AG04449 (cell line): ENCODE measurements at regions not wholly inside any gene's neighbourhood (a gene's known extent, or its start where the extent isn't known, plus 50 kb on each side); places are given as distances from the start of the nearest gene placed in this dataset.
"Not testable (repeated sequence)": the region's sequence is repeated elsewhere in the genome, so short reads cannot be mapped to it uniquely, and the experiment has no call there.

ENCODE experiments used
- CTCF ChIA-PET: fragments of 350-600 bp; formaldehyde crosslinking; extraction: SDS; loops from one replicate; lab custom pipeline; 2021; ENCODE audit warnings: antibody characterized with exemption; lab: Yijun Ruan, JAX
- POLR2A ChIA-PET: fragments of 400-600, 350-600 bp; formaldehyde crosslinking; extraction: SDS; loops from one replicate; lab custom pipeline; 2020; ENCODE audit warnings: antibody characterized with exemption, inconsistent platforms; lab: Yijun Ruan, JAX
- DNase-seq: peaks from one replicate; pipeline ENCODE4 v3.0.0-alpha.2; 2010; ENCODE audit warnings: low read depth, low spot score
- H3K4me3 ChIP-seq: 2 replicates; pipeline ENCODE4 v1.5.1; 2011; ENCODE audit warnings: low read depth, mild to moderate bottlenecking, control low read depth, low read length
- TF ChIP-seq, protein P1 (sequence below): IDR thresholded peaks from one replicate; pipeline ENCODE4 v1.5.1; 2011; ENCODE audit warnings: mild to moderate bottlenecking, moderate library complexity, low read length, control low read depth, inconsistent platforms; ENCODE audit not compliant: insufficient read depth; ENCODE audit errors: missing control alignments

DNA sequence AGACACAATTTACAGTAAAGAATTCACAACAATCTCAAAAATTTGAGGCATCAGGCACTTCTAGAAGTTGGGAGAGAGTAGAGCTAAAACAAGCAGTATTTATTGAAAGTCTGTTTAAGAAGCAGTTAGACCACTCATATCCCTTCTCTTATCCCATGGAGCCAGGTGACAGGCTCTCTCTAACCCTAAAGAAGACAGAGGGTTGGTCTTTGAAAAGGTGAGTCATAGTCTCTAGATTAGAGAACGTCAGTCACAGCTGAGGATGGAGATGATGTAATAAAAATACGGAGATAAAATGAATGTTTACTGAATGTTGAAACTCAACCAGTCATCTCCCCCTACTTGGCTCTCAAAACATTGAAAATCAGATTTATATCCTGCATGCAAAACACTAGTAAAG lies 223.8 kb downstream of the CHIC2 start:
- no peak for DNase-seq
- TF ChIP-seq, protein P1, sequence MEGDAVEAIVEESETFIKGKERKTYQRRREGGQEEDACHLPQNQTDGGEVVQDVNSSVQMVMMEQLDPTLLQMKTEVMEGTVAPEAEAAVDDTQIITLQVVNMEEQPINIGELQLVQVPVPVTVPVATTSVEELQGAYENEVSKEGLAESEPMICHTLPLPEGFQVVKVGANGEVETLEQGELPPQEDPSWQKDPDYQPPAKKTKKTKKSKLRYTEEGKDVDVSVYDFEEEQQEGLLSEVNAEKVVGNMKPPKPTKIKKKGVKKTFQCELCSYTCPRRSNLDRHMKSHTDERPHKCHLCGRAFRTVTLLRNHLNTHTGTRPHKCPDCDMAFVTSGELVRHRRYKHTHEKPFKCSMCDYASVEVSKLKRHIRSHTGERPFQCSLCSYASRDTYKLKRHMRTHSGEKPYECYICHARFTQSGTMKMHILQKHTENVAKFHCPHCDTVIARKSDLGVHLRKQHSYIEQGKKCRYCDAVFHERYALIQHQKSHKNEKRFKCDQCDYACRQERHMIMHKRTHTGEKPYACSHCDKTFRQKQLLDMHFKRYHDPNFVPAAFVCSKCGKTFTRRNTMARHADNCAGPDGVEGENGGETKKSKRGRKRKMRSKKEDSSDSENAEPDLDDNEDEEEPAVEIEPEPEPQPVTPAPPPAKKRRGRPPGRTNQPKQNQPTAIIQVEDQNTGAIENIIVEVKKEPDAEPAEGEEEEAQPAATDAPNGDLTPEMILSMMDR = no peak
- POLR2A ChIA-PET = no interaction called here
- CTCF ChIA-PET = interaction anchor here (0.9 to 1.3 kb wide), 2 partner anchors 20 to 27 kb away, joined by 3 to 4 read pairs; no protein-coding TSS in a partner anchor
- no peak overlapping the region for H3K4me3 ChIP-seq

DNA sequence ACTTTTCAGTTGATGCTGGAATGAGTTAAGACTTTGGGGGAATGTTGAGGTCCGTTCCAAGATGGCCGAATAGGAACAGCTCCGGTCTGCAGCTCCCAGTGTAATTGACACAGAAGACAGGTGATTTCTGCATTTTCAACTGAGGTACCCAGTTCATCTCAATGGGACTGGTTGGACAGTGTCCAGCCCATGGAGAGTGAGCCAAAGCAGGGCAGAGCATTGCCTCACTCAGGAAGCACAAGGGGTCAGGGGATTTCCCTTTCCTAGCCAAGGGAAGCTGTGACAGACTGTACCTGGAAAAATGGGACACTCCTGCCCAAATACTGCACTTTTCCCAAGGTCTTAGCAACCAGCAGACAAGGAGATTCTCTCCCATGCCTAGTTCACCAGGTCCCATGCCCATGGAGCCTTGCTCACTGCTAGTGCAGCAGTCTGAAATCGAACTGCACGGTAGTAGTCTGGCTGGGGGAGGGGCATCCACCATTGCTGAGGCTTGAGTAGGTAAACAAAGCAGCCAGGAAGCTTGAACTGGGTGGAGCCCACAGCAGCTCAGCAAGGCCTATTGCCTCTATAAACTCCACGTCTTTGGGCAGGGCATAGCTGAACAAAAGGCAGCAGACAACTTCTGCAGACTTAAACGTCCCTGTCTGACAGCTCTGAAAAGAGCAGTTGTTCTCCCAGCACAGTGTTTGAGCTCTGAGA lies 231.0 kb downstream of the CHIC2 start:
- not testable (repeated sequence) for DNase-seq

DNA sequence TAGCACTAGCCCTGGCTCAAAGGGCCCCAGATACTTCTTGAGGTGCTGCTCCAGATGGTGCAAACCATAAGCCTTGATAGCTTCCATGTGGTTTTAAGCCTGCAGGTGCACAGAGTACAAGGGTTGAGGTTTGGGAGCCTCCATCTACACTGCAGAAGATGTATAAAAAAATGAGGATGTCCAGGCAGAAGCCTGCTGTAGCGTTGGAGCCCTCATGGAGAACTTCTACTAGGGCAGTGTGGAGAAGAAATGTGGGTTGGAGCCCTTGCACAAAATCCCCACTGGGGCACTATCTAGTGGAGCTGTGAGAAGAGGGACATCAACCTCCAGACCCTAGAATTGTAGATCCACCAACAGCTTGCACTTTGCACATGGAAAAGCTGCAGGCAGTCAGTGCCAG lies 231.9 kb downstream of the CHIC2 start:
- CTCF ChIA-PET = interaction anchor here (1.0 to 1.2 kb wide), 2 partner anchors 10 to 28 kb away, joined by 3 read pairs; no protein-coding TSS in a partner anchor
- DNase-seq = no peak
- H3K4me3 ChIP-seq = no peak overlapping the region
- POLR2A ChIA-PET = no interaction called here
- TF ChIP-seq, protein P1 = no peak

More for the DNA sequence above, 231.0 kb downstream of the CHIC2 start:
- CTCF ChIA-PET = interaction anchor here (1.0 to 1.2 kb wide), 2 partner anchors 9 to 29 kb away, joined by 3 read pairs; no protein-coding TSS in a partner anchor
- POLR2A ChIA-PET, H3K4me3 ChIP-seq: not testable (repeated sequence)

DNA sequence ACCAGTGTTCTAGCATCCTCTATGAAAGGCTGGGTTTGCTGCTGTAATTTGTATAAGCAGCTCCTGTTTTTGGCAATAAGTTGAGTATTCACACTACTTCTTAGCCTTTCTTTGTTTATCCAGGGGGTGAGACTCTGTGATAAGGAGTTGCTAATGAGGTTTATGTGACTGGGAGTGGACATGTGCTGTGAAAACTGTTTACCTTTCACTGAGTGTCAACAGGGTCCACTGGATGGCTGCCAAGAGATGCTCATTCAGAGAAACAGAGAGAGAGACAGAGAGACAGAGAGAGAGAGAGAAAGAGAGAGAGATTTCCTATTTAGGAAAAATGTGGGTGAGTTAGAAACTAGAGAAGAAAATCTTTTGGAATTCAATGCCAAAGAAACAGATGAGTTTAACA lies 233.9 kb downstream of the CHIC2 start:
- H3K4me3 ChIP-seq = no peak overlapping the region
- TF ChIP-seq, protein P1 = no peak
- DNase-seq = no peak
- ChIA-PET CTCF (interaction anchor here (1.0 kb wide), 1 partner anchor 124 kb away, joined by 3 read pairs; no protein-coding TSS in a partner anchor), POLR2A (no interaction called here)

DNA sequence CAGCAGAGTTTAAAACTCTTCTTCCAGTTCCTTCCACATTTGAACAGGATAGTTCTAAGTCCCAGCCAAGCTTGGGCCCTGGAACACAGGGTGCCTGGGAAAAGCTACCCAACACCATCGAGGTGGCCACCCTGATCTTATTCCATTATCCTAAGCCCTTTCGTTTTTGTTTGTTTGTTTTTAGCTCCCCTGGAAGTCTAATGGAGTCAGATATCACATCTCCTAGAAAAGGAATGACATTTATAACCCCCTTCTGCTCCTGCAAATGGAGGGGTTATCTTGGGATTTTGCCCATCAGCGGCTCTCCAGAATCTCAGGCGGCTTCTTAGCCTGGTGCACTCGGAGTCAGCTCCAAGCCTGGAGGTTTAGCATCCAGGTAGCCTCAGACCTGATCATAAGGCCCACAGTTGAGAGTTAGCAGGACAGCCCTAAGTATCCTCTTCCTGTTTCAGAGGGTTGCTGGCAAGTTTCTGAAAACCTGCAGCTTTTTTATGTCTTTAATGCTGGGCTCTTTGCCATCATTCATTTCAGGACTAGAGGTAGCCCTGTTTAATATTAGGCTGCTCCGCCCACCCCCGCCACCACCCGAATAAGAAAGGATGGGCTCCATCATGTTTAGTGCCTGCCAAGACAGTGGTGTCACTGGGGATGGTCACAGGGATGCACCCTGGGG lies 230.0 kb upstream of the LNX1 start:
- ChIA-PET CTCF (interaction anchor here (1.4 kb wide), 1 partner anchor 17 kb away, joined by 4 read pairs; no protein-coding TSS in a partner anchor), POLR2A (no interaction called here)
- H3K4me3 ChIP-seq = no peak overlapping the region
- TF ChIP-seq, protein P1 = no peak
- DNase-seq = no peak

DNA sequence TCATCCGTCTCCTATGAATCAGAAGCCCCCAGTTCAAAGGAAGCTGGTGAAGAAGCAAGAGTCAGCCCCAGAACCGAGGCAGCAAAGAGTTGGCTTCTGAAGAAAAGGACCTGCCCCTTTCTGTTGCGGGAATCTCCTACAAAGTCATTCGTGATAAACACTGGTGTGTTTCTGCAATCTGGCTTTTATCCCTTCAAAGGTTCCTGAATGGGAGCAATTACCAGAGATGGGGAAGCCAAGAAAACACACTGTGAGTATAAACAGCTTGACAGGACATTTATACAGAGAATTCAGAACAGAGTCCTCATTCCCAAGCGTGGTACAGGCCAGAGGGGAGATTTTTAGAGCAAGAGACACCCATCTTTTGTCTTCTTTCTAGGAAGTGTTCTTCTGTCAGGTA lies 226.8 kb upstream of the LNX1 start:
- no peak overlapping the region for H3K4me3 ChIP-seq
- TF ChIP-seq, protein P1 = no peak
- ChIA-PET CTCF (interaction anchor here (1.1 kb wide), 1 partner anchor 14 kb away, joined by 3 read pairs; no protein-coding TSS in a partner anchor), POLR2A (no interaction called here)
- no peak for DNase-seq
